Large intestine (tissue), 3 donors: ENCODE measurements at regions not wholly inside any gene's neighbourhood (a gene's known extent, or its start where the extent isn't known, plus 50 kb on each side); places are given as distances from the start of the nearest gene placed in this dataset.
"Not testable (repeated sequence)": the region's sequence is repeated elsewhere in the genome, so short reads cannot be mapped to it uniquely, and the experiment has no call there.

Experiments
- DNase-seq, 2 donors: peaks; one replicate each; pipeline versions ENCODE4 v3.0.0 to v3.0.0-alpha.2; 2013
- H3K27ac ChIP-seq: one replicate; pipeline ENCODE4 v1.5.1; 2013; ENCODE audit warnings: low read length
- H3K27me3 ChIP-seq: 2 replicates; pipeline ENCODE4 v1.6.1; 2013; ENCODE audit warnings: low read length; ENCODE audit not compliant: control insufficient read depth, insufficient read depth
- H3K36me3 ChIP-seq: 2 replicates; pipeline ENCODE4 v1.6.1; 2013; ENCODE audit warnings: low read length; ENCODE audit not compliant: control insufficient read depth, insufficient read depth
- H3K4me1 ChIP-seq: one replicate; pipeline ENCODE4 v1.6.1; 2013; ENCODE audit warnings: low read length; ENCODE audit not compliant: control insufficient read depth, insufficient read depth
- H3K4me3 ChIP-seq: one replicate; pipeline ENCODE4 v1.5.1; 2013; ENCODE audit warnings: low read length
- H3K9me3 ChIP-seq: one replicate; pipeline ENCODE4 v1.6.1; 2013; ENCODE audit warnings: mild to moderate bottlenecking, low read depth, low read length, moderate library complexity; ENCODE audit not compliant: control insufficient read depth
- WGBS: methylation state at CpG from one replicate; pipeline ENCODE4 v1.1.5; 2013; ENCODE audit warnings: low lambda C conversion rate; ENCODE audit not compliant: insufficient coverage; 5-methylcytosine and 5-hydroxymethylcytosine counted together

- 100% methylated on average over 1 of the region's 5 CpGs for WGBS
- H3K9me3 ChIP-seq: no peaks in the 10 kb centered on the region
- H3K4me3 ChIP-seq: no peak overlapping the region
- no peak for DNase-seq
- H3K36me3 ChIP-seq: no peaks in the 10 kb centered on the region
- no peaks in the 10 kb centered on the region for H3K4me1 ChIP-seq
- H3K27ac ChIP-seq: no peak overlapping the region
- H3K27me3 ChIP-seq: no peaks in the 10 kb centered on the region
Observed at GRCh38 chr14:57150449-57150848, 118.3 kb downstream of the EXOC5 start.

- WGBS: 60% methylated on average over 1 of the region's 5 CpGs
- no peak overlapping the region for H3K27ac ChIP-seq
Observed at GRCh38 chr14:57139173-57139572, 129.5 kb downstream of the EXOC5 start.

GRCh38 chr14:57136669-57137328 is 131.9 kb downstream of the EXOC5 start:
- Histone ChIP-seq H3K9me3 (no peaks in the 10 kb centered on the region), H3K4me1 (no peaks in the 10 kb centered on the region), H3K27me3 (no peaks in the 10 kb centered on the region), H3K36me3 (no peaks in the 10 kb centered on the region), H3K4me3 (no peak overlapping the region), H3K27ac (no peak overlapping the region)
- no peak for DNase-seq
- no CpG with 5 or more reads among the region's 10 CpGs for WGBS

More at GRCh38 chr14:57139173-57139572, 129.5 kb downstream of the EXOC5 start:
- Histone ChIP-seq H3K27me3 (no peaks in the 10 kb centered on the region), H3K4me3 (no peak overlapping the region), H3K4me1 (no peaks in the 10 kb centered on the region), H3K9me3 (no peaks in the 10 kb centered on the region), H3K36me3 (no peaks in the 10 kb centered on the region)
- no peak for DNase-seq

GRCh38 chr14:57127809-57128208 is 140.9 kb downstream of the EXOC5 start:
- DNase-seq, H3K36me3 ChIP-seq, H3K27ac ChIP-seq, H3K4me1 ChIP-seq, H3K27me3 ChIP-seq, H3K9me3 ChIP-seq, H3K4me3 ChIP-seq: not testable (repeated sequence)
- 100% methylated on average over 1 of the region's 6 CpGs for WGBS

GRCh38 chr14:57122129-57122528 is 146.6 kb downstream of the EXOC5 start:
- Histone ChIP-seq H3K4me3 (no peak overlapping the region), H3K27ac (no peak overlapping the region), H3K27me3 (no peaks in the 10 kb centered on the region), H3K36me3 (no peaks in the 10 kb centered on the region), H3K9me3 (no peaks in the 10 kb centered on the region), H3K4me1 (no peaks in the 10 kb centered on the region)
- DNase-seq: no peak
- no CpG with 5 or more reads among the region's 3 CpGs for WGBS

- not testable (repeated sequence) for H3K27ac ChIP-seq, H3K36me3 ChIP-seq, DNase-seq, H3K4me3 ChIP-seq, H3K9me3 ChIP-seq, H3K4me1 ChIP-seq, H3K27me3 ChIP-seq
- no CpG with 5 or more reads among the region's 32 CpGs for WGBS
Observed at GRCh38 chr14:57112072-57112807, 156.5 kb downstream of the EXOC5 start.

GRCh38 chr14:57110411-57110810 is 158.3 kb downstream of the EXOC5 start:
- not testable (repeated sequence) for DNase-seq, H3K4me1 ChIP-seq, H3K36me3 ChIP-seq, H3K4me3 ChIP-seq, H3K27ac ChIP-seq, H3K9me3 ChIP-seq, H3K27me3 ChIP-seq
- 100% methylated on average over 3 of the region's 4 CpGs for WGBS

- no peaks in the 10 kb centered on the region for H3K9me3 ChIP-seq
- 0% methylated on average over 1 of the region's 13 CpGs for WGBS
- H3K36me3 ChIP-seq: no peaks in the 10 kb centered on the region
- H3K27me3 ChIP-seq: no peaks in the 10 kb centered on the region
- H3K27ac ChIP-seq: no peak overlapping the region
- H3K4me1 ChIP-seq: no peaks in the 10 kb centered on the region
- H3K4me3 ChIP-seq: no peak overlapping the region
- DNase-seq: no peak
Observed at GRCh38 chr14:57091030-57091608, 177.6 kb downstream of the EXOC5 start.

GRCh38 chr14:57089901-57090300 is 178.8 kb downstream of the EXOC5 start:
- DNase-seq: no peak
- H3K36me3 ChIP-seq: no peaks in the 10 kb centered on the region
- no peaks in the 10 kb centered on the region for H3K27me3 ChIP-seq
- H3K9me3 ChIP-seq: no peaks in the 10 kb centered on the region
- no peak overlapping the region for H3K27ac ChIP-seq
- no peak overlapping the region for H3K4me3 ChIP-seq
- WGBS: 25% methylated on average over 1 of the region's 2 CpGs
- H3K4me1 ChIP-seq: no peaks in the 10 kb centered on the region

GRCh38 chr14:57087841-57088240 is 180.9 kb downstream of the EXOC5 start:
- Histone ChIP-seq H3K4me3 (no peak overlapping the region), H3K4me1 (no peaks in the 10 kb centered on the region), H3K27me3 (no peaks in the 10 kb centered on the region), H3K36me3 (no peaks in the 10 kb centered on the region), H3K9me3 (no peaks in the 10 kb centered on the region), H3K27ac (no peak overlapping the region)
- no peak for DNase-seq
- WGBS: 100% methylated on average over 1 of the region's 2 CpGs
